Adipocyte (in vitro differentiated cells): ENCODE measurements at regions not wholly inside any gene's neighbourhood (a gene's known extent, or its start where the extent isn't known, plus 50 kb on each side); places are given as distances from the start of the nearest gene placed in this dataset.

Source experiments
- DNase-seq: peaks from one replicate; pipeline ENCODE4 v3.0.0-alpha.2; 2015; ENCODE audit warnings: low read depth
- H3K27me3 ChIP-seq: replicated peaks from 2 replicates; pipeline ENCODE4 v1.7.0; 2013; ENCODE audit warnings: mild to moderate bottlenecking, low read length, moderate library complexity; ENCODE audit not compliant: control insufficient read depth, insufficient read depth
- H3K36me3 ChIP-seq: 2 replicates; pipeline ENCODE4 v1.7.0; 2013; ENCODE audit warnings: low read length, mild to moderate bottlenecking, moderate library complexity; ENCODE audit not compliant: control insufficient read depth, insufficient read depth, severe bottlenecking
- H3K4me1 ChIP-seq: 2 replicates; pipeline ENCODE4 v1.7.0; 2013; ENCODE audit warnings: mild to moderate bottlenecking, low read length, moderate library complexity; ENCODE audit not compliant: control insufficient read depth, insufficient read depth
- H3K4me3 ChIP-seq: 2 replicates; pipeline ENCODE4 v1.7.0; 2013; ENCODE audit warnings: mild to moderate bottlenecking, low read length, moderate library complexity
- H3K9ac ChIP-seq: 2 replicates; pipeline ENCODE4 v1.7.0; 2013; ENCODE audit warnings: mild to moderate bottlenecking, low read length, moderate library complexity
- H3K9me3 ChIP-seq: 2 replicates; pipeline ENCODE4 v1.7.0; 2013; ENCODE audit warnings: mild to moderate bottlenecking, low read length, moderate library complexity; ENCODE audit not compliant: control insufficient read depth

- Histone ChIP-seq H3K36me3 (no peaks in the 10 kb centered on the region), H3K4me1 (peaks cover 15% of the 10 kb centered on the region), H3K4me3 (no peak overlapping the region), H3K9me3 (no peaks in the 10 kb centered on the region), H3K9ac (no peak overlapping the region), H3K27me3 (no peaks in the 10 kb centered on the region)
- no peak for DNase-seq
Measured at GRCh38 chr15:39432912-39433348, 147.9 kb upstream of the THBS1 start.

GRCh38 chr15:39433376-39433775, 147.5 kb upstream of the THBS1 start:
- Histone ChIP-seq H3K4me3 (no peak overlapping the region), H3K9me3 (no peaks in the 10 kb centered on the region), H3K27me3 (no peaks in the 10 kb centered on the region), H3K9ac (no peak overlapping the region), H3K4me1 (peaks cover 14% of the 10 kb centered on the region), H3K36me3 (no peaks in the 10 kb centered on the region)
- no peak for DNase-seq

DNA sequence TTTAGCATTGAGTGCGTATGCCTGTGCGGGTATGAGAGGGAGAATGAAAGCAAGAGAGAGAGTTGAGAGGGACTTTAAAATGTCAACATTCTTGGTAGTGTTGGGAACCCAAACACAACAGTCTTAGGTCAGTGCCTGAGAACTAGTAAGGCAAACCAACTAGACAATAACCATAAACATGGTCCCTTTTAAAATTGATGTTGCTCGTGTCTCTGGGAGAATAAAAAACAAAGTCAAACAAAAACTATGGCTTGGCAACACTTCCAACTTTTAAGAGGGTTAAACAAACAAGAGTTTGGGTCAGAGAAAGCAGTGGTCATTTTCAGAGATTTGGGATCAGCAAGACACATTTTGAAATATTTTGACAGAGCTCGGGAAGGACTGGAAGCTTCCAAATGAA, 146.7 kb upstream of the THBS1 start:
- Histone ChIP-seq H3K4me1 (peaks cover 14% of the 10 kb centered on the region), H3K9me3 (no peaks in the 10 kb centered on the region), H3K36me3 (no peaks in the 10 kb centered on the region), H3K27me3 (no peaks in the 10 kb centered on the region), H3K4me3 (no peak overlapping the region), H3K9ac (no peak overlapping the region)
- DNase-seq: no peak

GRCh38 chr15:39434751-39435238, 146.1 kb upstream of the THBS1 start:
- Histone ChIP-seq H3K9me3 (no peaks in the 10 kb centered on the region), H3K4me3 (no peak overlapping the region), H3K27me3 (no peaks in the 10 kb centered on the region), H3K4me1 (peaks cover 10% of the 10 kb centered on the region), H3K9ac (no peak overlapping the region), H3K36me3 (no peaks in the 10 kb centered on the region)
- no peak for DNase-seq

- Histone ChIP-seq H3K36me3 (no peaks in the 10 kb centered on the region), H3K27me3 (no peaks in the 10 kb centered on the region)
- no peak for DNase-seq
Measured at GRCh38 chr15:39435244-39435643, 145.6 kb upstream of the THBS1 start.

DNA sequence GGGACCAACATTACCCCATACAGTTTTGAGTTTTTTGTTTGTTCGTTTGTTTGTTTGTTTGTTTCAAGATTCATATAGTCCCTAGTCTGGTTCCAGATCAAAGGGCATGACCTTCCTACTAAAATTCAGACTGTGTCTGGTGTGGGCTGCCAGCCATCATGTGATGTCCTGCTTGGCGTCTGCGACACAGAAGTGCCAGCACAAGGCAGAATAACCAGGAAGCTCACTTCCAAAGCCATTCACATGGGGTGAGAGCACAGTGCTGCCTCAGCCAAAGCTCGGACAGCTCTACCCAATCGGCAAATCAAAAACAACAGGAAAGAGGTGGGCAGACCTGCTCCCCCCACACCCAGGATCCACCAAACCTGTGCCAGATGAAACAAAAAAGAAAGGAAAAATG, 142.6 kb upstream of the THBS1 start:
- Histone ChIP-seq H3K36me3 (no peaks in the 10 kb centered on the region), H3K9me3 (no peaks in the 10 kb centered on the region), H3K27me3 (no peaks in the 10 kb centered on the region), H3K4me1 (no peaks in the 10 kb centered on the region), H3K9ac (no peak overlapping the region), H3K4me3 (no peak overlapping the region)
- no peak for DNase-seq

More at GRCh38 chr15:39435244-39435643, 145.6 kb upstream of the THBS1 start:
- H3K9me3 ChIP-seq: no peaks in the 10 kb centered on the region
- no peak overlapping the region for H3K4me3 ChIP-seq
- no peak overlapping the region for H3K9ac ChIP-seq
- peaks cover 5% of the 10 kb centered on the region for H3K4me1 ChIP-seq

- Histone ChIP-seq H3K4me3 (no peak overlapping the region), H3K36me3 (no peaks in the 10 kb centered on the region), H3K4me1 (no peaks in the 10 kb centered on the region), H3K9me3 (no peaks in the 10 kb centered on the region), H3K9ac (no peak overlapping the region), H3K27me3 (no peaks in the 10 kb centered on the region)
- DNase-seq: no peak
Measured at GRCh38 chr15:39438799-39439592, 141.9 kb upstream of the THBS1 start.

DNA sequence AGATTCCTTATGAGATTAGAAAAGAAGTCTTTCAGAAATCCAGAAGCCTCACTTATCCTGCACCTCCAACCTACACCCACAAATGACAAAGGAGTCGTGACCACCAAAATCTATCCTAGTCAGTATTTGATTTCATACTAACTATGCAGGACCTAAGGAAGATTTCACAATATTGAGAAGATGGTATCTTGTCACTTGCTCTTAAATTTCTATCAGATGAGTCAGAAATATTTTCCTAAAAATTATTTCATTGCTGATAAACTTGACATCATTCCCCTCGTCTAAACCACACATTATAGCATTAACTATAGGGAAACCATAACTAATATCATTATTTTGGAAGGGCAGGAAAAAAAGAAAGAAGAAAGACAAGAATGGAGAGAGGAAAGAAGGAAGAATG, 138.0 kb upstream of the THBS1 start:
- DNase-seq: no peak
- H3K9ac ChIP-seq: no peak overlapping the region
- H3K4me3 ChIP-seq: no peak overlapping the region
- H3K27me3 ChIP-seq: no peaks in the 10 kb centered on the region
- no peaks in the 10 kb centered on the region for H3K36me3 ChIP-seq
- H3K4me1 ChIP-seq: no peaks in the 10 kb centered on the region
- H3K9me3 ChIP-seq: no peaks in the 10 kb centered on the region

- Histone ChIP-seq H3K27me3 (no peaks in the 10 kb centered on the region), H3K9me3 (no peaks in the 10 kb centered on the region), H3K9ac (no peak overlapping the region), H3K4me3 (no peak overlapping the region), H3K4me1 (no peaks in the 10 kb centered on the region), H3K36me3 (no peaks in the 10 kb centered on the region)
- no peak for DNase-seq
Measured at GRCh38 chr15:39443659-39444219, 137.1 kb upstream of the THBS1 start.

DNA sequence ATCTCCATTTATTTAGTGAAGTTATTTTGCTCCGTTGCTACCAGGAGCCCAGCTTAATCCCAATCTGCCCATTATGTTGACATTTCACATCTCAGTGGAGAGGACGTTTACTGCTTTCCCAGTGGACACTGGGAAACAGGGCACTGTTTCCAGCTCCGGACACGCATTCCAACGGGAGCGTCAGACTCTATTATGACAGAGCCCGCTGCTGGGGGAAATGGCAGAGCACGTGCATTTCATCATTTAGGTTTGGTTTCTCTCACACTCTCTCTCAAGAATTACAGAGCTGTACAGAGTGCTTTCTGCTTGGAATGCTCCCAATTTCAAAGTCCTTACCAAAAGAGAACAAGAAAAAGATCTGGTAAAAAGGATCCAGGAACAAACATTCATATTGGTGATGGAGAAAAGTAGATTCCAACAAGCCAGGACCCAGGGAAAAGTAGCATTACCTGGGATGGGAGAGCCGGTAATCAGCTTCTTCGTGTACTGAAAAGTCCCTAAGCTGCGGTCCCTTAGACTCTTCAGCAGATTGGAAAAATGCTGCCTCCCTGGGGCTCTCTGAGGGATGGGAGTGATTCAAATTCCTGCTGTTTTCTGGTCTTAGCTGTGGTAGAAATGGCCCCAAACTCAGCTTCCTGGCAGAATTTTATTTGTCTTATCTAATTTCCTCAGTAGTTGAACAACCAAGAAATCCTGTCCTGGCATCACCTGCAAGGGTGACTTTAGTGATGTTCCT, 136.0 kb upstream of the THBS1 start:
- Histone ChIP-seq H3K9me3 (no peaks in the 10 kb centered on the region), H3K9ac (no peak overlapping the region), H3K4me3 (no peak overlapping the region), H3K4me1 (no peaks in the 10 kb centered on the region), H3K36me3 (no peaks in the 10 kb centered on the region), H3K27me3 (no peaks in the 10 kb centered on the region)
- DNase-seq: peak; percentile 28

GRCh38 chr15:39445931-39446330, 134.9 kb upstream of the THBS1 start:
- no peaks in the 10 kb centered on the region for H3K27me3 ChIP-seq
- H3K9me3 ChIP-seq: no peaks in the 10 kb centered on the region
- no peaks in the 10 kb centered on the region for H3K36me3 ChIP-seq
- no peak overlapping the region for H3K4me3 ChIP-seq
- no peak overlapping the region for H3K9ac ChIP-seq
- no peak for DNase-seq
- H3K4me1 ChIP-seq: no peaks in the 10 kb centered on the region
